ENCODE measurements at regions not wholly inside any gene's neighbourhood (a gene's known extent, or its start where the extent isn't known, plus 50 kb on each side); places are given as distances from the start of the nearest gene placed in this dataset.

DNA sequence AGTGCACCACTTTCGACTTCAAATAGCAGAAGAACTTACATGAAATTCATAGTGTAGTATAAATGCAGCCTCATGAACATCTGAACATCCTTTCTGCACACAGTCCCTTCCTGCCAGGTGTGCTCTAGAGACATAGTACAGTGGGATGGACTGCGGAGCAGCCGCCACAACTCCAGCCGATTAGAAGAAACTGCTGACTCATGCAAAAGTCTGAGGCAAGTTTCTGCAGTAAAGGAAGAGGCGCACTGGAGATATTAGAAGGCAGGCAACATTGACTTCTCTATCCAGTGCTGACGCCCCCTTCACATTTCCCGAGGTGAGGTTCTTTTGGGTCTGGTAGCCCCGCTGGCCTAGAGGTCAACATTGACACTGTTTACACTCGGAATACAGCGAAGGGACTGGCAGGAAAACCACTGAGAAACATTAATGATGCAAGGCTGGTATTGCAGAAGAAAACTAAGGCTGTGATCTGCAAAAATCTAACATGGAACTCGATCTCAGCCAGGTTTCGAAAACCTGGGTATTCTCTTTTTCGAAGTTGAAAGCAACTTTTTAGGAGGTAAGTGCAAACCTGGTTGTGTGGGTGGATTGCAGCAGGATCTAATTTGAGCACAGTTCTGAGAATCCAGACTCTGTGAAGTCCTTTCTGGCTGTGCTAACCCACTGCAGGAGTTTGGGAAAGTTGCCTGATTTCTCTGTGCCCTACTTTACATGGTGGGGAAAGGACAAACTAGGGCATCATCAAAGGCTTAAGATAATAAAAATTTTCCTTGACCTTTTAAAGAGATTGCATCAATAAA lies 90.7 kb downstream of the CDC7 start:
- no peak for DNase-seq (ENCODE audit: low spot score in 2 of 2, unreplicated experiment in 2 of 2)
- Mint-ChIP-seq H3K9me3 (no peaks in the 10 kb centered on the region), H3K27me3 (ENCODE audit: low read depth) (no peaks in the 10 kb centered on the region), H3K27ac (no peak overlapping the region), H3K4me1 (peaks cover 19% of the 10 kb centered on the region), H3K4me3 (no peak overlapping the region), H3K36me3 (no peaks in the 10 kb centered on the region)
- TF ChIP-seq, protein P1, sequence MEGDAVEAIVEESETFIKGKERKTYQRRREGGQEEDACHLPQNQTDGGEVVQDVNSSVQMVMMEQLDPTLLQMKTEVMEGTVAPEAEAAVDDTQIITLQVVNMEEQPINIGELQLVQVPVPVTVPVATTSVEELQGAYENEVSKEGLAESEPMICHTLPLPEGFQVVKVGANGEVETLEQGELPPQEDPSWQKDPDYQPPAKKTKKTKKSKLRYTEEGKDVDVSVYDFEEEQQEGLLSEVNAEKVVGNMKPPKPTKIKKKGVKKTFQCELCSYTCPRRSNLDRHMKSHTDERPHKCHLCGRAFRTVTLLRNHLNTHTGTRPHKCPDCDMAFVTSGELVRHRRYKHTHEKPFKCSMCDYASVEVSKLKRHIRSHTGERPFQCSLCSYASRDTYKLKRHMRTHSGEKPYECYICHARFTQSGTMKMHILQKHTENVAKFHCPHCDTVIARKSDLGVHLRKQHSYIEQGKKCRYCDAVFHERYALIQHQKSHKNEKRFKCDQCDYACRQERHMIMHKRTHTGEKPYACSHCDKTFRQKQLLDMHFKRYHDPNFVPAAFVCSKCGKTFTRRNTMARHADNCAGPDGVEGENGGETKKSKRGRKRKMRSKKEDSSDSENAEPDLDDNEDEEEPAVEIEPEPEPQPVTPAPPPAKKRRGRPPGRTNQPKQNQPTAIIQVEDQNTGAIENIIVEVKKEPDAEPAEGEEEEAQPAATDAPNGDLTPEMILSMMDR (IDR thresholded peaks at IDR 0.05; ENCODE audit: unreplicated experiment) = no peak

DNA sequence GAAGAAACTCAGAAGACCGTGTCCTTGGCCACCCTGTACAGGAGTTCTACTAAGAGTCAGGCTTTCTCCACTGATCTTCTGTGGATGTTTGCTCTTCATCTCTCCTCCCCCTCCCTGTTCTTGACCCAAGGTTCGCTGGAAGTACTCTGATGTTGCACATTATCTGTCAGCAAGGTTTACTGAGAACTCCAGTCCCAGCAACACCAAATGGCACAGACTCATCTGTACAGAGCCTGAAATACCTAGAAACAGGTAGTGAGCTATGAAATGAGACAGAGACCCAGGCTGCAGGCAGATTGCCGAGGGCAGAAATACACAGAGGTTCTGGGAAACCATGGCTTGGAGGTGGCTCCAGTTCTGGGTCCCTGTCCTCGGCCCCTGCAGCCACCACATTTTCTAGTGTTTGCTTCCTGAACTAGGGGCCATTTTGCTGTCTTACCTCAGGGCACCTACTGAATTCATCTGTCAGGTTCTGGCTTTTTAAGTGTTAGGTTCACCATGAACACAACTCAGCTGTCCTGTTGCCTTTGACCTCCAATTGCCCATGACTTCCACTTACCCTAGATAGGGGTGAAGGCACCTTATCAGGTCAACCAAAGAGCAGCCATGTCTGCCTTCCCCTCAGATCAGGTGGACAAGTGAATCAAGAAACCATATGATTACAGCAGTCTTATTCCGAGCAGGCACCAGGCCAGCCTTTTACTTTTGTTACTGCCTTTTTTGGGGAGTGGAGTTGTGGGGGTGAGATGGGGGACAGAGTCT lies 92.2 kb downstream of the CDC7 start:
- Mint-ChIP-seq H3K4me1 (peaks cover 20% of the 10 kb centered on the region), H3K27me3 (ENCODE audit: low read depth) (no peaks in the 10 kb centered on the region), H3K9me3 (no peaks in the 10 kb centered on the region), H3K27ac (no peak overlapping the region), H3K36me3 (no peaks in the 10 kb centered on the region), H3K4me3 (no peak overlapping the region)
- TF ChIP-seq, protein P1 (IDR thresholded peaks at IDR 0.05; ENCODE audit: unreplicated experiment) = no peak
- no peak for DNase-seq (ENCODE audit: low spot score in 2 of 2, unreplicated experiment in 2 of 2)

DNA sequence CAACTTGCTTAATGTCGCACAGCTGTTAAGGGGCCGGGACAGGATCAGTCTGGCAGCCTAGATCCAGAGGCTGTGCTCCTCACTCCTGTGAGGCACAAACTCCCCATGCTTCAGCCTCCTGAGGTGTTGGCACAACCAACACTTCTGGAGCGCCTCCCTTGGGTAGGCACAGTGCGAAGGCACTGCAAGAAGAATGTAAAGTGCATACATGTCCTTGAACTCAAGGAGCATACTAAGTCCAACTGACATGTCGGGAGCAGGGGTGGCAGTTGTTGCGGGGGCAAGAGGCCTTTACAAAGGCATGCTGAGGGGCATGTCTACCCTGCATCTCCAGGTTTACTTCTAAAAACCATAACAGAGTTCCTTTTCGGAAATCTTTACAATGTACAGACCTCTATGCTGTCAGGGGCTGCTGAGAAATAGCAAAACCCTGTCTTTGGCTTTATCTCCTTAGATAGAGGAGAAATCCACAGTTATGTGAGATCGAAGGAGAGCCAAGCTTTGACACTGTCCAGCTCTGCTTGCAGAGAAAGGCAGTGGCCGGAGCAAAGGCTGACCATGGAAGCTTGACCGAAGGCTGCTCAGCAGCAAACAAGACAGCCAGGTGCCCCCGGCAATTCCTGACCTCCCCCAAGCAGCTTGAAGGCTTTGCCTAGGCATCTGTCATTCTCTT lies 93.9 kb downstream of the CDC7 start:
- TF ChIP-seq, protein P1 (IDR thresholded peaks at IDR 0.05; ENCODE audit: unreplicated experiment) = no peak
- Mint-ChIP-seq H3K36me3 (no peaks in the 10 kb centered on the region), H3K27me3 (ENCODE audit: low read depth) (no peaks in the 10 kb centered on the region), H3K9me3 (no peaks in the 10 kb centered on the region), H3K4me1 (peaks cover 15% of the 10 kb centered on the region), H3K4me3 (no peak overlapping the region), H3K27ac (peak overlapping the region; percentile 16)
- DNase-seq (ENCODE audit: low spot score in 2 of 2, unreplicated experiment in 2 of 2) = no peak

DNA sequence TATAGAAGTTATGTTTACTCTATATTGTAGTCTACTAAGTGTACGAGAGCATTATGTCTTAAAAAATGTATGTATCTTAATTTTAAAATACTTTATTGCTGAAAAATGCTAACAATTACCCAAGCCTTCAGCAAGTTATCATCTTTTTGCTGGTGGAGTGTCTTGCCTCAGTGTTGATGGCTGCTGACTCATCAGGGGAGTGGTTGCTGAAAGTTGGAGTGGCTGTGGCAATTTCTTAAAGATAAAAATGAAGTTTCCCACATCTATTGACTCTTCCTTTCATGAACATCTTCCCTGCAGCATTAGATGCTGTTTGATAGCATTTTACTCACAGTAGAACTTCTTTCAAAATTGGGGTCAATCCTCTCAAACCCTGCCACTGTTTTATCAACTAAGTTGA lies 95.8 kb downstream of the CDC7 start:
- no peaks in the 10 kb centered on the region for H3K9me3 Mint-ChIP-seq
- no peak overlapping the region for H3K4me3 Mint-ChIP-seq
- DNase-seq (ENCODE audit: low spot score in 2 of 2, unreplicated experiment in 2 of 2) = no peak
- H3K27me3 Mint-ChIP-seq (ENCODE audit: low read depth) = no peaks in the 10 kb centered on the region
- H3K4me1 Mint-ChIP-seq = peaks cover 16% of the 10 kb centered on the region
- TF ChIP-seq, protein P1 (IDR thresholded peaks at IDR 0.05; ENCODE audit: unreplicated experiment) = no peak
- H3K27ac Mint-ChIP-seq = no peak overlapping the region
- H3K36me3 Mint-ChIP-seq = no peaks in the 10 kb centered on the region

GRCh38 chr1:91597215-91597614 lies 96.6 kb downstream of the CDC7 start:
- no peak overlapping the region for H3K4me3 Mint-ChIP-seq
- no peak for DNase-seq (ENCODE audit: low spot score in 2 of 2, unreplicated experiment in 2 of 2)
- TF ChIP-seq, protein P1 (IDR thresholded peaks at IDR 0.05; ENCODE audit: unreplicated experiment) = no peak
- peaks cover 16% of the 10 kb centered on the region for H3K4me1 Mint-ChIP-seq
- H3K27ac Mint-ChIP-seq = no peak overlapping the region
- H3K27me3 Mint-ChIP-seq (ENCODE audit: low read depth) = no peaks in the 10 kb centered on the region
- H3K9me3 Mint-ChIP-seq = no peaks in the 10 kb centered on the region
- H3K36me3 Mint-ChIP-seq = no peaks in the 10 kb centered on the region
